ENCODE measurements at regions not wholly inside any gene's neighbourhood (a gene's known extent, or its start where the extent isn't known, plus 50 kb on each side); places are given as distances from the start of the nearest gene placed in this dataset.

- Histone ChIP-seq H3K79me2 (replicated peaks; ENCODE audit: insufficient read depth, low read length) (no peaks in the 10 kb centered on the region), H4K20me1 (ENCODE audit: insufficient read depth) (no peaks in the 10 kb centered on the region)
- TF ChIP-seq REST (IDR thresholded peaks at IDR 0.05; ENCODE audit: borderline replicate concordance): no peak
- no peak for TF ChIP-seq EZH2 (IDR thresholded peaks at IDR 0.05; ENCODE audit: borderline replicate concordance, insufficient read depth, low read length, poor library complexity, severe bottlenecking)
- no peak for TF ChIP-seq TAF1 (IDR thresholded peaks at IDR 0.05; ENCODE audit: low read depth)
- TF ChIP-seq CTCF (IDR thresholded peaks at IDR 0.05; ENCODE audit: poor library complexity, severe bottlenecking): no peak
- TF ChIP-seq POLR2AphosphoS5 (IDR thresholded peaks at IDR 0.05): no peak
- no peak for TF ChIP-seq EP300 (conservative IDR thresholded peaks at IDR 0.05; ENCODE audit: poor library complexity, severe bottlenecking)
- no peak for TF ChIP-seq RAD21 (conservative IDR thresholded peaks at IDR 0.05)
- no peak for TF ChIP-seq SMC3 (conservative IDR thresholded peaks at IDR 0.05; ENCODE audit: poor library complexity)
- TF ChIP-seq MXI1 (conservative IDR thresholded peaks at IDR 0.05; ENCODE audit: poor library complexity, severe bottlenecking): no peak
Observed at GRCh38 chr5:164799391-164799790, 1294.0 kb downstream of the MAT2B start.

GRCh38 chr5:164801910-164802309 is 1296.5 kb downstream of the MAT2B start:
- no peaks in the 10 kb centered on the region for H3K9me2 ChIP-seq (ENCODE audit: insufficient read depth, low read length)
- H3K79me2 ChIP-seq (replicated peaks; ENCODE audit: insufficient read depth, low read length): no peaks in the 10 kb centered on the region
- H2AFZ ChIP-seq (ENCODE audit: low read depth, low read length): no peak overlapping the region
- no peaks in the 10 kb centered on the region for H3K27me3 ChIP-seq (ENCODE audit: insufficient read depth, low read depth, low read length)
- TF ChIP-seq EZH2 (IDR thresholded peaks at IDR 0.05; ENCODE audit: borderline replicate concordance, insufficient read depth, low read length, poor library complexity, severe bottlenecking) (no peak), MXI1 (conservative IDR thresholded peaks at IDR 0.05; ENCODE audit: poor library complexity, severe bottlenecking) (no peak)
- H3K36me3 ChIP-seq (ENCODE audit: insufficient read depth, low read length): no peaks in the 10 kb centered on the region
- H3K4me2 ChIP-seq (ENCODE audit: low read length): no peak overlapping the region
- H3K4me3 ChIP-seq (ENCODE audit: low read length): no peak overlapping the region
- no peaks in the 10 kb centered on the region for H4K20me1 ChIP-seq (ENCODE audit: insufficient read depth)
- H3K9ac ChIP-seq (ENCODE audit: low read length): no peak overlapping the region
- peaks cover 13% of the 10 kb centered on the region for H3K9me3 ChIP-seq (ENCODE audit: low read length)
- no peak overlapping the region for H3K27ac ChIP-seq (ENCODE audit: low read length)
- no peaks in the 10 kb centered on the region for H3F3A ChIP-seq (ENCODE audit: insufficient read depth, low read length, poor library complexity, severe bottlenecking)

More at GRCh38 chr5:164799391-164799790, 1294.0 kb downstream of the MAT2B start:
- H3F3A ChIP-seq (ENCODE audit: insufficient read depth, low read length, poor library complexity, severe bottlenecking): no peaks in the 10 kb centered on the region
- H3K4me2 ChIP-seq (ENCODE audit: low read length): no peak overlapping the region
- H3K9me2 ChIP-seq (ENCODE audit: insufficient read depth, low read length): no peaks in the 10 kb centered on the region
- H2AFZ ChIP-seq (ENCODE audit: low read depth, low read length): no peak overlapping the region
- no peak overlapping the region for H3K9ac ChIP-seq (ENCODE audit: low read length)
- no peak overlapping the region for H3K27ac ChIP-seq (ENCODE audit: low read length)
- peaks cover 13% of the 10 kb centered on the region for H3K9me3 ChIP-seq (ENCODE audit: low read length)
- no peak overlapping the region for H3K4me3 ChIP-seq (ENCODE audit: low read length)
- H3K27me3 ChIP-seq (ENCODE audit: insufficient read depth, low read depth, low read length): no peaks in the 10 kb centered on the region
- H3K36me3 ChIP-seq (ENCODE audit: insufficient read depth, low read length): no peaks in the 10 kb centered on the region

GRCh38 chr5:164809821-164810220 is 1304.4 kb downstream of the MAT2B start:
- Histone ChIP-seq H3K27me3 (ENCODE audit: insufficient read depth, low read depth, low read length) (no peaks in the 10 kb centered on the region), H3K4me3 (ENCODE audit: low read length) (no peak overlapping the region), H2AFZ (ENCODE audit: low read depth, low read length) (no peak overlapping the region), H3F3A (ENCODE audit: insufficient read depth, low read length, poor library complexity, severe bottlenecking) (no peaks in the 10 kb centered on the region), H3K36me3 (ENCODE audit: insufficient read depth, low read length) (no peaks in the 10 kb centered on the region), H3K27ac (ENCODE audit: low read length) (no peak overlapping the region), H3K9ac (ENCODE audit: low read length) (no peak overlapping the region), H4K20me1 (ENCODE audit: insufficient read depth) (no peaks in the 10 kb centered on the region), H3K9me3 (ENCODE audit: low read length) (no peaks in the 10 kb centered on the region), H3K79me2 (replicated peaks; ENCODE audit: insufficient read depth, low read length) (no peaks in the 10 kb centered on the region), H3K4me2 (ENCODE audit: low read length) (no peak overlapping the region), H3K9me2 (ENCODE audit: insufficient read depth, low read length) (no peaks in the 10 kb centered on the region)
- TF ChIP-seq EP300 (conservative IDR thresholded peaks at IDR 0.05; ENCODE audit: poor library complexity, severe bottlenecking): no peak
- no peak for TF ChIP-seq TAF1 (IDR thresholded peaks at IDR 0.05; ENCODE audit: low read depth)
- no peak for TF ChIP-seq CTCF (IDR thresholded peaks at IDR 0.05; ENCODE audit: poor library complexity, severe bottlenecking)
- no peak for TF ChIP-seq RAD21 (conservative IDR thresholded peaks at IDR 0.05)
- TF ChIP-seq REST (IDR thresholded peaks at IDR 0.05; ENCODE audit: borderline replicate concordance): no peak
- no peak for TF ChIP-seq SMC3 (conservative IDR thresholded peaks at IDR 0.05; ENCODE audit: poor library complexity)
- TF ChIP-seq EZH2 (IDR thresholded peaks at IDR 0.05; ENCODE audit: borderline replicate concordance, insufficient read depth, low read length, poor library complexity, severe bottlenecking): no peak
- no peak for TF ChIP-seq MXI1 (conservative IDR thresholded peaks at IDR 0.05; ENCODE audit: poor library complexity, severe bottlenecking)
- no peak for TF ChIP-seq POLR2AphosphoS5 (IDR thresholded peaks at IDR 0.05)
